ENCODE measurements at regions not wholly inside any gene's neighbourhood (a gene's known extent, or its start where the extent isn't known, plus 50 kb on each side); places are given as distances from the start of the nearest gene placed in this dataset.
"Not testable (repeated sequence)": the region's sequence is repeated elsewhere in the genome, so short reads cannot be mapped to it uniquely, and the experiment has no call there.

DNA sequence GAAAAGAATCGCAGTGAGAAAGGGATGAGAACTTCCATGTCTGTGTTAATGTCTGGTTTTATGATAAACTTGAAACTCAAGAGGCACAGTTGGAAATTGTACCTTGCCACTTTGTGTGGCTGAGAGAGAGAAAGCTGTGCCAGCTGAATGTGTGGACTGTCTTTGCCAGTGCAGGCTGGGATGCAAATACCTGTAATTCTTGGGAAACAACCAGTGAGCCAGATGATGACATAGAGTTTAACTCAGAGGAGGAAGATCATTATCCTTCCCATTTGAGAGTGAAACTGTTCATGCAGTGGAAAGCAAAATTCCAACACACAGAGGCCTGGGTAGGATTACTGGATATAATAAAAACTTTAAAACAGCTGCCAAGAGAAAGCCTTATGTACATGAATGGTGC, 141.5 kb upstream of the NPAP1 start:
- DNase-seq, result not testable (repeated sequence)

DNA sequence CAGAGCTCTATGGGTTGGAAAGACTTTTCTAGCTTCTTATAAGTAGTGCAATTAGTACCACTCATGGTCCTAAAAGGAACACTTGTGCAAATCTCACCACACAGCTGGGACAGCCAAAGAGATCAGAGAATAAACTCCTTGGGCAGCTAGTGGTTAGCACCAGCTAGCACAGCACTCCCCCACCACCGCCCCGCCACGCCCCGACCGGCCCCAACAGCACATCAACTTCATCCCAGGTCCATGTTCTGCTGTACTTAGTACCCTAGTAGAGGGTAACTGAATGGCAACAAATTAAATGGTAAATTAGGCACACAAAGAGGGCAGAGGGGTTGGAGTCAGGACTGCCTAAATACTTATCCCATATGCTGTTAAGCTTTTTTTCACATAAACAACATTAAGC, 118.3 kb upstream of the NPAP1 start:
- not testable (repeated sequence) for DNase-seq

- no peak for DNase-seq
These were observed 67.9 kb upstream of the NPAP1 start for GRCh38 chr15:24607636-24608035.

- DNase-seq, result no peak
These were observed 57.9 kb upstream of the NPAP1 start for GRCh38 chr15:24617646-24618045.

DNA sequence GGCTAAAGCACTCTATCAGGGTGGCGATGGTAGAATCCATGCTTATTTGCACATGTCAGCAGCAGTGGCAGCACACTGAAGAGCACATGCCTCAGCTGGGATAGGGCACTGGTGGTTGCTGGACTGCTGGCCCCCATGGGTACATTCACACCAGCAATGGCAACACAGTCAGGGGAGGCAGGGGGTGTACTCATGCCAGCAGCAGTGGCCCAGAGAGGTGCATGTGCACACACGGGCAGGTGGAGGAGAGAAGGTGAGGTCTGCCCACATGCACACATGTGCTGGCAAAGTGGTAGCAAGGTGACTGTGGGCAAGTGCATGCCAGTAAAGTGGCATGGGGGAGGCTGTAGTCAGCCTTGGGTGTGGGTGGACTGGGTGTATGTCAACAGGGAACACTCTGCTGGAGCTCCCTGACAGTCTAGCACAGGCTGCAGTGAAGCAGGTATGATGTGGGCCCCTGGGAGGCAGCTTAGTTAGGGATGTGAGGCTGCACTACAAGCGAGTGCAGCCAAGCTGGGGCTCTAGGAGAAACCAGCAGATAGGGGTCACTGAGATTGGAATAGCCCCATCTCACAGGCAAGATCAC, 53.9 kb upstream of the NPAP1 start:
- DNase-seq, result no peak
